SK-N-SH treated with all-trans-retinoic acid at 6 μM for 48 hours (cell line): ENCODE measurements at regions not wholly inside any gene's neighbourhood (a gene's known extent, or its start where the extent isn't known, plus 50 kb on each side); places are given as distances from the start of the nearest gene placed in this dataset.

Experiments
- ATAC-seq: fragments of 200-7000 bp; cut with Tn5 transposase; 3 replicates; pipeline ENCODE4 v1.9.1; 2020; ENCODE audit warnings: mild to moderate bottlenecking, moderate library complexity
- ARNTL ChIP-seq: fragments of 450-650 bp; formaldehyde crosslinking; IDR thresholded peaks from 2 replicates; pipeline ENCODE4 v1.5.0; 2020; ENCODE audit warnings: low read depth, mild to moderate bottlenecking, moderate library complexity, borderline replicate concordance
- CSDC2 ChIP-seq: fragments of 250-450 bp; sonication (Bioruptor Pico); IDR thresholded peaks from 2 replicates; pipeline ENCODE4 v1.5.0; 2020; ENCODE audit warnings: mild to moderate bottlenecking, moderate library complexity
- GLIS3 ChIP-seq: fragments of 250-450 bp; sonication (Bioruptor Pico); IDR thresholded peaks from 2 replicates; pipeline ENCODE4 v1.5.0; 2020; ENCODE audit warnings: mild to moderate bottlenecking, moderate library complexity
- ISL1 ChIP-seq: fragments of 250-450 bp; sonication (Bioruptor Pico); IDR thresholded peaks from 2 replicates; pipeline ENCODE4 v2.1.2; 2022; ENCODE audit warnings: mild to moderate bottlenecking, moderate library complexity
- OSR1 ChIP-seq: fragments of 250-450 bp; sonication (Bioruptor Pico); IDR thresholded peaks from 2 replicates; pipeline ENCODE4 v1.8.0; 2022; ENCODE audit warnings: moderate library complexity, mild to moderate bottlenecking, inconsistent platforms
- PATZ1 ChIP-seq: fragments of 250-450 bp; sonication (Bioruptor Pico); IDR thresholded peaks from 2 replicates; pipeline ENCODE4 v1.8.0; 2020; ENCODE audit warnings: mild to moderate bottlenecking, moderate library complexity, borderline replicate concordance
- POU6F1 ChIP-seq: fragments of 250-450 bp; sonication (Bioruptor Pico); IDR thresholded peaks from 2 replicates; pipeline ENCODE4 v1.8.0; 2021; ENCODE audit warnings: low read depth, mild to moderate bottlenecking, moderate library complexity, borderline replicate concordance
- PPARA ChIP-seq: fragments of 250-450 bp; sonication (Bioruptor Pico); IDR thresholded peaks from 2 replicates; pipeline ENCODE4 v1.5.0; 2020; ENCODE audit warnings: mild to moderate bottlenecking, borderline replicate concordance
- RARB ChIP-seq: fragments of 250-450 bp; sonication (Bioruptor Pico); IDR thresholded peaks from 2 replicates; pipeline ENCODE4 v1.8.0; 2021; ENCODE audit warnings: mild to moderate bottlenecking, moderate library complexity
- SNAI2 ChIP-seq: fragments of 250-450 bp; sonication (Bioruptor Pico); IDR thresholded peaks from 2 replicates; pipeline ENCODE4 v1.5.0; 2020; ENCODE audit warnings: mild to moderate bottlenecking, moderate library complexity
- TCF4 ChIP-seq: fragments of 250-450 bp; sonication (Bioruptor Pico); IDR thresholded peaks from 2 replicates; pipeline ENCODE4 v1.8.0; 2021; ENCODE audit warnings: mild to moderate bottlenecking, moderate library complexity, borderline replicate concordance
- TOX ChIP-seq: fragments of 250-450 bp; sonication (Bioruptor Pico); IDR thresholded peaks from 2 replicates; pipeline ENCODE4 v1.8.0; 2021; ENCODE audit warnings: mild to moderate bottlenecking, moderate library complexity, borderline replicate concordance
- ZC3H10 ChIP-seq: fragments of 250-450 bp; sonication (Bioruptor Pico); IDR thresholded peaks from 2 replicates; pipeline ENCODE4 v1.5.1; 2021; ENCODE audit warnings: mild to moderate bottlenecking, moderate library complexity
- ZFP3 ChIP-seq: fragments of 250-450 bp; sonication (Bioruptor Pico); IDR thresholded peaks from 2 replicates; pipeline ENCODE4 v1.5.0; 2020; ENCODE audit warnings: mild to moderate bottlenecking, moderate library complexity
- ZNF70 ChIP-seq: fragments of 450-650 bp; formaldehyde crosslinking; IDR thresholded peaks from 2 replicates; pipeline ENCODE4 v1.5.0; 2020; ENCODE audit warnings: mild to moderate bottlenecking, moderate library complexity
- ZNF8 ChIP-seq: fragments of 450-650 bp; formaldehyde crosslinking; IDR thresholded peaks from 2 replicates; pipeline ENCODE4 v1.5.0; 2020; ENCODE audit warnings: mild to moderate bottlenecking, moderate library complexity
- TF ChIP-seq, protein P1 (sequence below): fragments of 250-450 bp; sonication (Bioruptor Pico); IDR thresholded peaks from 2 replicates; pipeline ENCODE4 v1.5.0; 2020; ENCODE audit warnings: mild to moderate bottlenecking, moderate library complexity
- TF ChIP-seq, protein P2 (sequence below): fragments of 250-450 bp; sonication (Bioruptor Pico); IDR thresholded peaks from 2 replicates; pipeline ENCODE4 v1.5.1; 2020; ENCODE audit warnings: low read depth, mild to moderate bottlenecking, moderate library complexity

GRCh38 chr2:207390302-207391095 lies 139.3 kb upstream of the CREB1 start (continued):
- TF ChIP-seq, protein P1, sequence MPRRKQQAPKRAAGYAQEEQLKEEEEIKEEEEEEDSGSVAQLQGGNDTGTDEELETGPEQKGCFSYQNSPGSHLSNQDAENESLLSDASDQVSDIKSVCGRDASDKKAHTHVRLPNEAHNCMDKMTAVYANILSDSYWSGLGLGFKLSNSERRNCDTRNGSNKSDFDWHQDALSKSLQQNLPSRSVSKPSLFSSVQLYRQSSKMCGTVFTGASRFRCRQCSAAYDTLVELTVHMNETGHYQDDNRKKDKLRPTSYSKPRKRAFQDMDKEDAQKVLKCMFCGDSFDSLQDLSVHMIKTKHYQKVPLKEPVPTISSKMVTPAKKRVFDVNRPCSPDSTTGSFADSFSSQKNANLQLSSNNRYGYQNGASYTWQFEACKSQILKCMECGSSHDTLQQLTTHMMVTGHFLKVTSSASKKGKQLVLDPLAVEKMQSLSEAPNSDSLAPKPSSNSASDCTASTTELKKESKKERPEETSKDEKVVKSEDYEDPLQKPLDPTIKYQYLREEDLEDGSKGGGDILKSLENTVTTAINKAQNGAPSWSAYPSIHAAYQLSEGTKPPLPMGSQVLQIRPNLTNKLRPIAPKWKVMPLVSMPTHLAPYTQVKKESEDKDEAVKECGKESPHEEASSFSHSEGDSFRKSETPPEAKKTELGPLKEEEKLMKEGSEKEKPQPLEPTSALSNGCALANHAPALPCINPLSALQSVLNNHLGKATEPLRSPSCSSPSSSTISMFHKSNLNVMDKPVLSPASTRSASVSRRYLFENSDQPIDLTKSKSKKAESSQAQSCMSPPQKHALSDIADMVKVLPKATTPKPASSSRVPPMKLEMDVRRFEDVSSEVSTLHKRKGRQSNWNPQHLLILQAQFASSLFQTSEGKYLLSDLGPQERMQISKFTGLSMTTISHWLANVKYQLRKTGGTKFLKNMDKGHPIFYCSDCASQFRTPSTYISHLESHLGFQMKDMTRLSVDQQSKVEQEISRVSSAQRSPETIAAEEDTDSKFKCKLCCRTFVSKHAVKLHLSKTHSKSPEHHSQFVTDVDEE (CRISPR knock-in tag) = no peak
- TF ChIP-seq PPARA (CRISPR knock-in tag) = no peak
- TF ChIP-seq, all 23 proteins: peak for 0

- ATAC-seq = peak; percentile 66
- TF ChIP-seq ZFP3 (no peak; the same call in 1 of the 2 replicates), TOX (no peak), RARB (CRISPR knock-in tag) (no peak), ZC3H10 (CRISPR knock-in tag) (no peak), TCF4 (CRISPR knock-in tag) (no peak), GLIS3 (CRISPR knock-in tag) (no peak), SNAI2 (no peak), ZNF8 (CRISPR knock-in tag) (no peak), OSR1 (CRISPR knock-in tag) (no peak), CSDC2 (CRISPR knock-in tag) (no peak), POU6F1 (no peak), ZNF70 (CRISPR knock-in tag) (no peak)
- TF ChIP-seq, protein P2, sequence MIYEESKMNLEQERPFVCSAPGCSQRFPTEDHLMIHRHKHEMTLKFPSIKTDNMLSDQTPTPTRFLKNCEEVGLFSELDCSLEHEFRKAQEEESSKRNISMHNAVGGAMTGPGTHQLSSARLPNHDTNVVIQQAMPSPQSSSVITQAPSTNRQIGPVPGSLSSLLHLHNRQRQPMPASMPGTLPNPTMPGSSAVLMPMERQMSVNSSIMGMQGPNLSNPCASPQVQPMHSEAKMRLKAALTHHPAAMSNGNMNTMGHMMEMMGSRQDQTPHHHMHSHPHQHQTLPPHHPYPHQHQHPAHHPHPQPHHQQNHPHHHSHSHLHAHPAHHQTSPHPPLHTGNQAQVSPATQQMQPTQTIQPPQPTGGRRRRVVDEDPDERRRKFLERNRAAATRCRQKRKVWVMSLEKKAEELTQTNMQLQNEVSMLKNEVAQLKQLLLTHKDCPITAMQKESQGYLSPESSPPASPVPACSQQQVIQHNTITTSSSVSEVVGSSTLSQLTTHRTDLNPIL (CRISPR knock-in tag) = no peak
- TF ChIP-seq, protein P1 (CRISPR knock-in tag) = no peak
Observed at GRCh38 chr2:207394203-207394781, 135.5 kb upstream of the CREB1 start.

DNA sequence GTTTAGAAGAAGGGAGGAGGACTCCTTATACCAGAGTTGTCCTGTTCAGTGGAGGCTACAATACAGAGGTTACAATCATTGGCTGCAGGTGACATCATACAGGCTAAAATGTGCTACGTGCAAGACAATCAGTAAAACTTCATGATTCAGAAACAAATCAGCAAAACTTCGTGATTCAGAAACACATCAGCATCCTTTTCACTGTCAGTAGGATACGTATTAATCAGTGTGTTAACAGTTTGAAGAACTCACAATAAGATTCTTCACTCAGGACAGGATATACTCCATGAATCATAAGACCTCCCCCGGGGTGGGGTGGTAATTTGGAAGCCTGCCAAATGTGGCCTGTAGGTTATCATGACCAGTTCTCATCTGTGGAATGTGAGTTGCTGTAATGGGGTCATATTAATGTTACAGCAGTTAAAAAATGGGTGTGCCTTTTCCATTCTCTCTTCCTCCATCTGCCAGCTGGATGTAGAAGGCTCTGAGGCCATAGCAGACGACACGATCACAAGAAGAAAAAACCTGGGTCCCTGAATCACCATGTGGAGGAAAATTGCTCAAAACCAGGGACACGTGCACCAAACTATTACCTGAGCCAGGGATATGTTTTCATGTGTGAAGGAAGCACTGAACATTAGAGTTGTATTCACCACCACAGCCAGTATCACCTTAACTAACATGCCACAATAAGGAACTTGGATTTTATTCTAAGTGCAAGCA lies 134.8 kb upstream of the CREB1 start:
- peak; percentile 89 for ATAC-seq
- TF ChIP-seq ARNTL (CRISPR knock-in tag) (no peak), ZC3H10 (CRISPR knock-in tag) (no peak), PATZ1 (CRISPR knock-in tag) (peak; percentile 64; the same call in 1 of the 2 replicates), ZFP3 (peak; percentile 85), ISL1 (CRISPR knock-in tag) (peak; percentile 72; the same call in 1 of the 2 replicates)
- TF ChIP-seq, all 23 proteins: peak for 3
